ENCODE measurements at regions not wholly inside any gene's neighbourhood (a gene's known extent, or its start where the extent isn't known, plus 50 kb on each side); places are given as distances from the start of the nearest gene placed in this dataset.

- Histone ChIP-seq H3K4me3 (no peak overlapping the region), H3K9me3 (peaks cover 6% of the 10 kb centered on the region; the same call in 1 of the 3 replicates), H3K4me2 (peak overlapping the region; percentile 35), H3K27ac (peak overlapping the region; percentile 78 to 88), H3K4me1 (peaks cover 80% of the 10 kb centered on the region)
- POLR2A ChIA-PET: interaction anchor here (0.5 to 4.0 kb wide), 4 partner anchors 47 to 102 kb away, joined by 3 to 28 read pairs (median 8); partner anchors contain the start of gene MAP3K8
- FAIRE-seq (no peak), DNase-seq (ENCODE audit: low read depth in 1 of 2, low spot score in 1 of 2) (peak in 1 of 2 experiments; percentile 86), ATAC-seq (peak in 1 of 2 experiments; percentile 38; a peak in 3 of 6 replicates)
- TF ChIP-seq MAX (IDR thresholded peaks at IDR 0.05): peak; percentile 54; the same call in 1 of the 2 replicates
- TF ChIP-seq HES2 (IDR thresholded peaks at IDR 0.05): no peak
- TF ChIP-seq RARB (CRISPR knock-in tag; IDR thresholded peaks at IDR 0.05): 0 out of 2 replicates have a peak, but pooled peaks have one; percentile 38
- TF ChIP-seq JUNB (IDR thresholded peaks at IDR 0.05): peak; percentile 66; the same call in 1 of the 2 replicates
- TF ChIP-seq USF2 (IDR thresholded peaks at IDR 0.05): no peak
- TF ChIP-seq JUN (IDR thresholded peaks at IDR 0.05): peak; percentile 64 to 67; a peak in 2 of 5 replicates
- no peak for TF ChIP-seq FOSB (CRISPR knock-in tag; IDR thresholded peaks at IDR 0.05)
- no peak for TF ChIP-seq FOSL2 (IDR thresholded peaks at IDR 0.05)
- TF ChIP-seq FOSL2 (CRISPR knock-in tag; IDR thresholded peaks at IDR 0.05): peak; percentile 75
- TF ChIP-seq SMC3 (IDR thresholded peaks at IDR 0.05): peak; percentile 26; the same call in 1 of the 3 replicates
- no peak for TF ChIP-seq TP53 (CRISPR knock-in tag; IDR thresholded peaks at IDR 0.05)
- no peak for TF ChIP-seq POLR2A (IDR thresholded peaks at IDR 0.05; ENCODE audit: low read length)
- TF ChIP-seq EP300 (IDR thresholded peaks at IDR 0.05): peak; percentile 90 to 92; a peak in 4 of 5 replicates
- 0 out of 3 replicates have a peak, but pooled peaks have one; percentile 46 for TF ChIP-seq BCL3 (IDR thresholded peaks at IDR 0.05)
- no peak for TF ChIP-seq ZFP36 (IDR thresholded peaks at IDR 0.05; ENCODE audit: borderline replicate concordance, partially characterized antibody)
- TF ChIP-seq HOXB5 (CRISPR knock-in tag; IDR thresholded peaks at IDR 0.05): 0 out of 2 replicates have a peak, but pooled peaks have one; percentile 27
- TF ChIP-seq CEBPB (IDR thresholded peaks at IDR 0.05): 0 out of 4 replicates have a peak, but pooled peaks of 1 of the 2 experiments have one; percentile 42
- no peak for TF ChIP-seq ESRRA (IDR thresholded peaks at IDR 0.05; ENCODE audit: borderline replicate concordance, low read length)
- TF ChIP-seq HDAC2 (IDR thresholded peaks at IDR 0.05): no peak
- peak in 1 of 2 experiments; percentile 26; a peak in 1 of 5 replicates for TF ChIP-seq RAD21 (conservative IDR thresholded peaks at IDR 0.05 in 1 of 2, IDR thresholded peaks at IDR 0.05 in 1 of 2)
- peak; percentile 95 for TF ChIP-seq GATA3 (IDR thresholded peaks at IDR 0.05; ENCODE audit: borderline replicate concordance)
- CTCF ChIA-PET: interaction anchor here (0.5 to 4.5 kb wide), 20 partner anchors 12 to 355 kb away, joined by 3 to 37 read pairs (median 4); partner anchors contain the start of gene MAP3K8
- 40% methylated on average over 4 of the region's 4 CpGs for WGBS (ENCODE audit: missing lambda C conversion rate)
These were observed 93.0 kb downstream of the LYZL2 start for GRCh38 chr10:30536578-30536977.

- no peak for FAIRE-seq
- CTCF ChIA-PET: interaction anchor here (0.5 to 4.5 kb wide), 18 partner anchors 11 to 354 kb away, joined by 3 to 37 read pairs (median 5); partner anchors contain the start of gene MAP3K8
These were observed 93.9 kb downstream of the LYZL2 start for GRCh38 chr10:30535677-30536076.

More at GRCh38 chr10:30535677-30536076, 93.9 kb downstream of the LYZL2 start:
- H3K4me2 ChIP-seq: peak overlapping the region; percentile 35
- peak overlapping the region; percentile 78 to 88 for H3K27ac ChIP-seq
- peaks cover 71% of the 10 kb centered on the region for H3K4me1 ChIP-seq
- H3K4me3 ChIP-seq: no peak overlapping the region
- POLR2A ChIA-PET: interaction anchor here (0.7 to 4.0 kb wide), 4 partner anchors 48 to 101 kb away, joined by 4 to 28 read pairs (median 10); partner anchors contain the start of gene MAP3K8
- DNase-seq (ENCODE audit: low read depth in 1 of 2, low spot score in 1 of 2) (no peak), ATAC-seq (no peak)
- 81% methylated on average over 4 of the region's 4 CpGs for WGBS (ENCODE audit: missing lambda C conversion rate)
- peaks cover 6% of the 10 kb centered on the region; the same call in 1 of the 3 replicates for H3K9me3 ChIP-seq
- no peak for TF ChIP-seq CTCF (IDR thresholded peaks at IDR 0.05)
- TF ChIP-seq ZC3H11A (IDR thresholded peaks at IDR 0.05): peak; percentile 98
